GM18505 (cell line): ENCODE measurements at regions not wholly inside any gene's neighbourhood (a gene's known extent, or its start where the extent isn't known, plus 50 kb on each side); places are given as distances from the start of the nearest gene placed in this dataset.

Experiments
- ATAC-seq: cut with Tn5 transposase; IDR thresholded peaks from one replicate; pipeline ENCODE4 v1.9.1; 2021; ENCODE audit not compliant: unreplicated experiment
- POLR2A ChIP-seq: IDR thresholded peaks from 4 replicates; pipeline ENCODE4 v1.6.1; 2011; ENCODE audit warnings: borderline replicate concordance; ENCODE audit not compliant: insufficient read depth, insufficient read length; ENCODE audit errors: extremely low read depth

GRCh38 chr12:114982760-114983159 is 298.8 kb upstream of the TBX3 start:
- no peak for TF ChIP-seq POLR2A
- ATAC-seq: no peak

- no peak for TF ChIP-seq POLR2A
- ATAC-seq: no peak
Measured at GRCh38 chr12:114981036-114981435, 297.1 kb upstream of the TBX3 start.

GRCh38 chr12:114976959-114977358 is 293.0 kb upstream of the TBX3 start:
- no peak for TF ChIP-seq POLR2A
- no peak for ATAC-seq

- no peak for ATAC-seq
- no peak for TF ChIP-seq POLR2A
Measured at GRCh38 chr12:114976372-114976771, 292.4 kb upstream of the TBX3 start.

GRCh38 chr12:114975640-114976310 is 291.8 kb upstream of the TBX3 start:
- ATAC-seq: no peak
- TF ChIP-seq POLR2A: no peak

- no peak for ATAC-seq
- no peak for TF ChIP-seq POLR2A
Measured at GRCh38 chr12:114974826-114975639, 291.1 kb upstream of the TBX3 start.

GRCh38 chr12:114974333-114974732 is 290.4 kb upstream of the TBX3 start:
- TF ChIP-seq POLR2A: no peak
- no peak for ATAC-seq

- no peak for TF ChIP-seq POLR2A
- ATAC-seq: no peak
Measured at GRCh38 chr12:114968727-114969126, 284.8 kb upstream of the TBX3 start.

GRCh38 chr12:114967151-114967550 is 283.2 kb upstream of the TBX3 start:
- no peak for ATAC-seq
- no peak for TF ChIP-seq POLR2A

- ATAC-seq: no peak
Measured at GRCh38 chr12:114964841-114965240, 280.9 kb upstream of the TBX3 start.

GRCh38 chr12:114963846-114964245 is 279.9 kb upstream of the TBX3 start:
- no peak for TF ChIP-seq POLR2A

More at GRCh38 chr12:114964841-114965240, 280.9 kb upstream of the TBX3 start:
- no peak for TF ChIP-seq POLR2A

GRCh38 chr12:114961491-114961890 is 277.5 kb upstream of the TBX3 start:
- no peak for ATAC-seq
- TF ChIP-seq POLR2A: no peak

More at GRCh38 chr12:114963846-114964245, 279.9 kb upstream of the TBX3 start:
- ATAC-seq: no peak

GRCh38 chr12:114958538-114958937 is 274.6 kb upstream of the TBX3 start:
- no peak for ATAC-seq
- no peak for TF ChIP-seq POLR2A

- TF ChIP-seq POLR2A: no peak
Measured at GRCh38 chr12:114957225-114957624, 273.2 kb upstream of the TBX3 start.

More at GRCh38 chr12:114957225-114957624, 273.2 kb upstream of the TBX3 start:
- no peak for ATAC-seq
